RCC 7860 (cell line): ENCODE measurements at regions not wholly inside any gene's neighbourhood (a gene's known extent, or its start where the extent isn't known, plus 50 kb on each side); places are given as distances from the start of the nearest gene placed in this dataset.
"Not testable (repeated sequence)": the region's sequence is repeated elsewhere in the genome, so short reads cannot be mapped to it uniquely, and the experiment has no call there.

ENCODE experiments used
- DNase-seq: peaks from one replicate; pipeline ENCODE4 v3.0.0-alpha.2; 2015; ENCODE audit warnings: low spot score
- FAIRE-seq: peaks from 2 replicates; lab custom pipeline; 2012; peaks lifted over from hg19 to GRCh38; lab: Jason Lieb, UNC

- FAIRE-seq: no peak
- DNase-seq: no peak
These were observed 55.9 kb downstream of the BAMBI start for GRCh38 chr10:28733245-28733644.

GRCh38 chr10:28733647-28734046 lies 56.3 kb downstream of the BAMBI start:
- FAIRE-seq (no peak), DNase-seq (no peak)

DNA sequence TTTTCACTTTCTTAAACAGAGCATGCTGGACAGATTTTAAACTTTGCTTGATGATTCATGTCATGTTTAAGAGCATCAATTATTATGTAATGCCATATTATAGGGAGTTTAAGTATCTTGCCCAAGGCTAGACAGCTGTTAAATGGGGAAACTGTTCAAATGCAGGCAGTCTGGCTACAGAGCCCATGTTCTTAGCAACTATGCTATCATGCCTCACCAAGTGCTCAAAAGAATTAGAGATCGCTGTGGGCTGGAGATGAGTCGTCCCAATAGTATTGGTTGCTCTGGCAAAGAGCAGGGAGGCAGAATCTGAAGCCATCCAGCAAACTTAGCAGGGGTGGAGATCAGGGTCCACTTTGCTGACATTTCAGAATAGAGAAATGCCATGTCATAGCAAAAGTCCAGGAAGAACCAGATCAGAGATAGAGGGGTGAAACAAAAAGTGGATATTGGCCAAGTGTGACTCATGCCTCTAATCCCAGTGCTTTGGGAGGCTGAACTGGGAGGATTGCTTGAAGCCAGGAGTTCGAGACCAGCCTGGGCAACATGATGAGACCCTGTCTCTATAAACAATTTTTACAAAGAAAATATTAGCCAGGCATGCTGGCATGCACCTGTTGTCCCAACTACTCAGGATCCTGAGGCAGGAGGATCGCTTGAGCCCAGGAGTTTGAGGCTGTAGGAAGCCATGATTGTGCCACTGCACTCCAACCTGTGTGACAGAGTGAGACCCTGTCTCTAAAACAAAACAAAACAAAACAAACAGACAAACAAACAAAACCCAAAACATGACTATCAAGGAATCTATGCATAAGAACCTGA lies 57.8 kb downstream of the BAMBI start:
- DNase-seq: peak; percentile 95
- FAIRE-seq: peak; percentile 90

DNA sequence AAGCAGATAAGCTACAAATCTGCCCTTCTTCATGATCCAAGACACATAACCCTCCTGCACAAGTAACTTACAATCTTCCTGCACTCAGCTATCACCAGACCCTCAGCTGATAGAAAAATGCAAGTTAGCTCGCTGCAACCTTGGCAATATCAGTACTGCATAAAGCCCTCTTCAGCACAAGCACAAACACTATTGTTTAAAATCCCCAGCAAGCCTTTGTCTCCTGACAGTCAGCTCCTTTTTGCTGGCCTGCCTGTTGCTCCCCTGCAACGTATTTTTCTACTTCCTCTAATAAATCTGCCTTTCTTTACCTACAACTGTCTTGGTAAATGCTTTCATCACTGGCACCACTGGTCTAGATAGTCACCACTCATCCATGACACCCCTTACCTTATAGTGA lies 59.8 kb downstream of the BAMBI start:
- DNase-seq (no peak), FAIRE-seq (no peak)

DNA sequence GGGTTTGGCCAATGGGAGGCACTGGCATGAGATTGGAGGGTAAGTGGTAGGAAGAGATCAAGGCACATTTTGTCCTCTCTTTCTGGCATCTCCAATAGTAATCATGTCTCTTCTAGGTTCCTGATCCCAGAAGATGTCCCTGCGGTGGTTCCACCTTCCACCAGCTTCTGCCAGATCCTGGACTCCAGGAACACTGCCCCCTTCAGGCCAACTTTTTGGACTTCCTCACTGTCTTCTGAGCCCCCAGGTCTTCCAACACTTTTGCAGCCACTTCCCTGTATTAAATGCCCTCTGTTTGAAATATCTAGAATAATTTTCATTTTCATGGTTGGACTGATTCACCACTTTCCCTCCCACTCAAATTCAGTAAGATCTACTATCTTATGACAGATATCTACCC lies 60.9 kb downstream of the BAMBI start:
- FAIRE-seq: no peak

GRCh38 chr10:28743576-28743975 lies 66.3 kb downstream of the BAMBI start:
- DNase-seq: no peak

More for the DNA sequence above, 60.9 kb downstream of the BAMBI start:
- no peak for DNase-seq

DNA sequence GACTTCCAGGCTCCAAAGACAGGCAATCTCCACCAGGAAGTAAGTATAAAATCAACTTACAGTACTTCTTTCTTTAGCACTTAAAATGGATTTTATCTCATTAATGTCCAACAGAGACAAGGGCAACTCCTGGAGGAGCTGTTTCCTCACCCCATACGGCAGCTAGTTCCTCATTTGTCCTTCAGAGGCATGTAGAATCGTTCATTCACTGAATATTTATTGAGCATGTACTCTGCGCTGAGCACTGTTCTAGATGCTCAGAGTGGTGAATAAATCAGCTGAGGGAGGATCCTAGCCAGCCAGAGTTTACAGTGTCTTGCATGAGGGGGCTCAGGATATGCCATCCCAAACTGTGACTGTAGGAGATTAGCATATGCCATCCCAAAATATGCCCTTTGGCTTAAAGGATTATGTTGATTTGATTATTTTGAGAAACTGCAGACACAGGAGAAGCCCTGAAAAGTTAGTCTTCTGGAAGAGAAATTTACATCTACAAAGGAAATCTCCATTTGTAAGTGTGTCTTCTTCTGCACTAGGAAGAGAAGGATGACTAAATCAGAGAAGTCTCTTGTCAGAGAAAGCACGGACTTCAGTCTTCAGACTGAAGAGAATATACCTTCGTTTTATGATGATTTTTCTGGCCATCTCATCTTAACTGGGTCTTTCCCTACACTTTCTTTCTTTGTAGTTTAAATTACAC lies 66.9 kb downstream of the BAMBI start:
- DNase-seq: no peak

More at GRCh38 chr10:28743576-28743975, 66.3 kb downstream of the BAMBI start:
- FAIRE-seq: no peak

DNA sequence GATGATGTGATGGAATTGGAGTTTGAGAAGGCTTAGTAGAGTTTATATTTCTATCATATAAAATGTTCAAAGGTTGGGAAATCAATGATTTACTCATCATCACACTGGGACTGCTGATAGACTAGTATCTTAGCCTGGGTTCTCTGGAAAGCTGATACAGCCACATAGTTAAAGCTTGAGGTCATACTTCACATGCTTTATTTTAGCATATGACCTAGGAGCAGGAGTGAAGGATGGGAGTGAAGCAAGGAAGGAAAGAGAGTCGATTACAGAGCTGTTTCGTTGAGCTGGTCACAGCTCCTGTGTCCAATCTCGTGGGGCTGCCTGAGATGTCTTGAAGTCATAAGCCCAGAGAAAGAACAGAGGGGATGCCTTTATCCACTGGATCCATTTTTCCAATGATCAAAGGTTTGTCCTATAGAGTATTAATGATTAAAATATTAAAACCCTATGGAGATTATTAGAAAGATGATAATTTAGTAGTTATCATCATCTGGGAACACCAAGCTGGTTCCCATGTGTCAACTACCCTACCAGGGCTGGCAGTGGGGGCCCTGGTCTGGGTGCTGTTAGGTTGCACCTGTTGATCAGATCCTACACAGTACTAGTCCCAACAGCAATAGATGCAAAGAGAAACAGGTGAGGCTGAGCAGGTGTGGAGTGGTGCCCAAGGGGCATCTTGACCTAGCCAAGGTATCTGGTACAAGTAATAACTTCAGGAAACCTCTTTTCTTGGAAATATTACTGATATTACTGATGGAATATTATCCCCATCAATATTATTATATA lies 77.8 kb downstream of the BAMBI start:
- DNase-seq (peak; percentile 76), FAIRE-seq (no peak)

More for the DNA sequence above, 66.9 kb downstream of the BAMBI start:
- FAIRE-seq: no peak

DNA sequence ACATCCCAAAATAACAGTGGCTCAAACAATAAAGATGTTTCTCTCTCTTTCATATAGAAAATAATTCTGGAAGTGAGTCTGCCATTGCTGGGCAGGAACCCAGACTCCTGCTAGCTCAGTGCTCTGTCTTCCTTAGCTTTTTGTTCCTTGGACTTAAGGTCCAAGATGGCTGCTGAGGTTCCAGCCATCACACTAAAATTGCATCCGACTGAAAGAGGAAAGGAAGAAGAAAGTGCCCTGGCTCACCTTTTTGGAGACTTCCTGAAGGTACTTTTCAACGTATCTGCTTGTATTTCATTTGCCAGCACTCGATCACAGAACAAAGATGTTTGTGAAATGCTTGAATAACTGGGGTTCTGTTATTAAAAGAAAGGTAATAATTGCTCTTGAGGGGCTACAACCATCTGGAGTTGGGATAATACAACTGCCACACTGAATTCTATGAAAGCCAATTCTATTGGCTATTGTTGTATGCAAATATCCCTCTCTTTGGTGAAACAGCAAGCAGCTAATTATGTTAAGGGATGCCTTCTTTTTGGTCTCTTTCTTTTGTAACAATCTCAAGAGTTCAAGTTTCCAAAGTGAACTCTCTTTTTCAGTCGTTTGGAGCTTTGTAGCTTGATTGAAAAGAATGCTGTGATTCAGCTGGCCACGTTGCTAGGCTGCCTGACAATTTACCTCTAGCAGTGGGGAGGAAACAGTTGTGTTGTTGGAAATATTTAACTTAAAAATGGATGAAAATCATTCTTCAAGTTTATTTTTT lies 83.9 kb downstream of the BAMBI start:
- peak; percentile 61 for FAIRE-seq

GRCh38 chr10:28763471-28764170 lies 86.3 kb downstream of the BAMBI start:
- peak; percentile 85 for FAIRE-seq
- peak; percentile 64 for DNase-seq

More for the DNA sequence above, 83.9 kb downstream of the BAMBI start:
- DNase-seq: peak; percentile 40

DNA sequence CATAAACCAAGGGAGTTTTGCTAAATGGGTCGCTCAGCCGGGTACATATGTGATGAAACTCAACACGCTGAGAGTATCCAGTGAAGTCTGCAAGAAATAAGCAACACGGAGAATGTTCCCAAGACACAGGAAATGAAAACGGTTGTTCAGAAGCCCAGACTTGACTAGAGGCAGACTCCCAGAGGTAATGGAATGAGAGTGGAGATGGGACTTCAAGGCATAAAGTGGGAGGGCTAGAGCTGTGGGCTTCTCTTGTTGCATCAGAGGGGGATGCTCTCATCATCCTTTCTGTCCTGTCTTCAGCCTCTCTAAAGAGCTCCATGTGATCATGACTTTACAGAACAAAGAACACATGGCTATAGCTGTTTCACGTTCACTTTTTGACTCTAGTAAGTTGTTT lies 88.3 kb downstream of the BAMBI start:
- DNase-seq: no peak

GRCh38 chr10:28768227-28768626 lies 90.9 kb downstream of the BAMBI start:
- DNase-seq (no peak), FAIRE-seq (no peak)

More for the DNA sequence above, 88.3 kb downstream of the BAMBI start:
- FAIRE-seq: no peak

- peak; percentile 96 for FAIRE-seq
- peak; percentile 64 for DNase-seq
These were observed 91.8 kb downstream of the BAMBI start for GRCh38 chr10:28769091-28769604.

DNA sequence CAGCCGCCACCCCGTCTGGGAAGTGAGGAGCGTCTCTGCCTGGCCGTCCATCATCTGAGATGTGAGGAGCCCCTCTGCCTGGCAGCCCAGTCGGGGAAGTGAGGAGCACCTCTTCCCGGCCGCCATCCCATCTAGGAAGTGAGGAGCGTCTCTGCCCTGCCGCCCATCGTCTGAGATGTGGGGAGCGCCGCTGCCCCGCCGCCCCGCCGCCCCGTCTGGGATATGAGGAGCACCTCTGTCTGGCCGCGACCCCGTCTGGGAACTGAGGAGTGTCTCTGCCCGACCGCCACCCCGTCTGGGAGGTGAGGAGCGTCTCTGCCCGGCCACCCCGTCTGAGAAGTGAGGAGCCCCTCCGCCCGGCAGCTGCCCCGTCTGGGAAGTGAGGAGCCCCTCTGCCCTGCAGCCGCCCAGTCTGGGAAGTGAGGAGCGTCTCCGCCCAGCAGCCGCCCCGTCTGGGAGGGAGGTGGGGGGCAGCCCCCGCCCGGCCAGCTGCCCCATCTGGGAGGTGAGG lies 94.3 kb downstream of the BAMBI start:
- not testable (repeated sequence) for DNase-seq, FAIRE-seq

DNA sequence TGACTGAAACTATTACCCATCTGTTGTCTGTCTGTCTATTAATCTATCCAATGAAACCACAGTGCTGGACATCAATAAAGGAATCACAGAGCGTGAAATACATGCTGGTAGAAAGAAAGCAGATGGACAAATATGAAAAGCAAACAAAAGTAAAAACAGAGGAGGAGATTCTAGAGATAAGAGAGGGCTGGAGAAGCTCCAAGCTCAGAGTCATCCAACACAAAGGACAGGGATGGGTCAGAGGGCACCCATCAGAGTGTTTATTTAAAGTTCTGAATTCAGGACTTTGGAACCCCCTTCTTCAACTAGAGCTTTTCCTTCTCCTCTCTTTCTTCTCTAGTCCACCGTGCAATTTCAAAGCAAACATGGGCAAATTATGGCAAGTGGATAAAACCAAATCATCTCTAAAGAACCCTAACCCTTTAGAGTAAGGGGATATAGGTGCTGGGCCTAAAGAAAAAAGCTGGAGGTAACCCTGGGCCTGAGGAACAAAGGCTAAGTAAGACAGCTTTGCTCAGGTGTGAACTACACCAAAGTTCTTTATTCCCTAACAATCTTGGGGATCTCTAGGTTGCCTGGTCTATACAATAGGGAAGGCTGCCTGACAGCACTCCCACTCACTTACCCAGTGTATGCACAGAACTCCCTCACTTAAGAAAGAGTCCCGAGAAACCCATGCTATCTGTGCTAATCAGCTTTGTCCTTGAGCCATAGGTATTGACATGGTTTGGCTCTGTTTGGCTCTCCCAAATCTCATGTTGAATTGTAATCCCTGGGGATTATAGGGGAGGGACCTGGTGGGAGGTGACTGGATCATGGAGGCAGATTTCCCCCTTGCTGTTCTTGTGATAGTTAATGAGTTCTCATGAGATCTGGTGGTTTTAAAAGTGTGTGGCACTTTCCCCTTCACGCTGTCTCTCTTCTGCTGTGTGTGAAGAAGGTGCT lies 97.0 kb downstream of the BAMBI start:
- peak; percentile 83 for FAIRE-seq
- DNase-seq: peak; percentile 62

DNA sequence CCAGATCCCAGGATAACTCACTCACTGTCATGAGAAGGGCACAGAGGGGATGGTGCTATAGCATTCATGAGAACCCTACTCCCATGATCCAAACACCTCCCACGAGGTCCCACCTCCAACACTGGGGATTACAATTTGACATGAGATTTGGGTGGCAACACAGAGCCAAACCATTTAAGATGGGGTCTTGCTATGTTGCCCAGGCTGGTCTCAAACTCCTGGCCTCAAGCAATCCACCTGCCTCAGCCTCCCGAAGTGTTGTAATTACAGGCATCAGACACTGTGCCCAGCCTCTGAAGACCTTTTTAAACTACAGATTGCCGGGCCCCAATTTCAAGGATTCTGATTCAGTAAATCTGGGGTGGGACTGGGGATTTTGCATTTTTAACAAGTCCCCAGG lies 98.5 kb downstream of the BAMBI start:
- no peak for DNase-seq
- FAIRE-seq: no peak

- FAIRE-seq: no peak
- DNase-seq: no peak
These were observed 99.2 kb downstream of the BAMBI start for GRCh38 chr10:28776519-28776918.

DNA sequence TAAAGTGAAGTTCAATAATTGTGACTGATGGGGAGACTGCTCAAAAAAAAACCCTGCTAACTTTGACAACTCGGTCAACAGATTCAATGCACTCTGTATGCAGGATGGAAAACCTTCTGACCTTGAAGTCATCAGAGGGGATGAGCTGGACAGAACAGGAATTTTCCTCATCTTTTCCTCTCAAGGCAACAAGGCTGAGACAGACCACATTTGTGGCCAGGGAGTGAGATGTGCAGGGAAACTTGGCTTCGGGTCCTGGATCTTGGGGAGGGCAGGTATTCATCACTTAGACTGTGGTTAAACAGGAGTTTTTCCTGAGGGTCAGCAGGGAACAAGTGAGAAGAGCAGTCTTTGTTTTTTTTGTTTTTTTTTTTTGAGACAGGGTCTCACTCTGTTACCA lies 100.6 kb downstream of the BAMBI start:
- DNase-seq: peak; percentile 72
- FAIRE-seq: peak; percentile 87
